Suppressor macrophage (primary cell): ENCODE measurements at regions not wholly inside any gene's neighbourhood (a gene's known extent, or its start where the extent isn't known, plus 50 kb on each side); places are given as distances from the start of the nearest gene placed in this dataset.
"Not testable (repeated sequence)": the region's sequence is repeated elsewhere in the genome, so short reads cannot be mapped to it uniquely, and the experiment has no call there.

Experiments
- DNase-seq, 4 experiments: peaks; one replicate each; pipeline ENCODE4 v3.0.0-alpha.2; 2020 to 2022

- no peak for DNase-seq
Measured at GRCh38 chr6:137657351-137657911, 163.2 kb upstream of the OLIG3 start.

- no peak for DNase-seq
Measured at GRCh38 chr6:137658287-137658686, 164.1 kb upstream of the OLIG3 start.

DNA sequence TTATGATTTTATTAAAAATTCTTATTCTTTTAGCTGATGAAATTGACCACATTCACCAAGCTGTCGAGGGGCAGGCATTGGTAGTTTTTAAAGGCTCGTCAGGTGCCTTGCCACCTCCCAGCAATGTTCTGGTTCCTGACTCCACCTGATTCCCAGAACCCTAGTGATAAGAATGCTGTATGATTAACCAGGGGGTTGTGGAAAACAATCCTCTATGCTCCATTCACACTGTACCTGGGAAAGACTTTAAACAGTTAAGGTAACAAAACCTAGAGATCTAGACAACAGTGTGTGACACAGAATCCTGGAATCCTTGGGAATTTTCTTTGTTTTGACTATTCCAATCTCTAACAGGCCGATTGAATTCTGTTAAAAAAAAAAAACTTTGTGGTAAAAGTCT, 165.7 kb upstream of the OLIG3 start:
- DNase-seq = no peak

GRCh38 chr6:137660296-137660731, 166.1 kb upstream of the OLIG3 start:
- DNase-seq = no peak

DNA sequence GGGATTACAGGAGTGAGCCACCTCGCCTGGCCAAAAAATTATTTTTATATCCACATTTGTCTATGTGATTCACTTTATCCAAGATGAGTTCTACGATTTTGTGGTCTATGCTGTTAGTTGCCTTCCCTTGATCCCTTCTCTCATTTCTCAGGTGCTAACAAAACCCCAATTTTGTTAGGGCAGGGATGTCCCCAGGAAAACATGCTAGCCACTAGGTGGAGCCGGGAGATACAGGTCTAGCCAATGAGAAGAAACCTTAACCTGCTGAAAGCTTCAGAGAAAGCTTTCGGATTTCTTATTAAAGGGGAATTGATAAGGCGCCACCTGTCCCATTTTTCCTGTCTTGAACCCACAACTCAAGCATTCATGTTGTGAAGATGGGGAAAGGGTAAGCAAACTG, 167.4 kb upstream of the OLIG3 start:
- DNase-seq = peak; percentile 43 to 74 (median 56)

DNA sequence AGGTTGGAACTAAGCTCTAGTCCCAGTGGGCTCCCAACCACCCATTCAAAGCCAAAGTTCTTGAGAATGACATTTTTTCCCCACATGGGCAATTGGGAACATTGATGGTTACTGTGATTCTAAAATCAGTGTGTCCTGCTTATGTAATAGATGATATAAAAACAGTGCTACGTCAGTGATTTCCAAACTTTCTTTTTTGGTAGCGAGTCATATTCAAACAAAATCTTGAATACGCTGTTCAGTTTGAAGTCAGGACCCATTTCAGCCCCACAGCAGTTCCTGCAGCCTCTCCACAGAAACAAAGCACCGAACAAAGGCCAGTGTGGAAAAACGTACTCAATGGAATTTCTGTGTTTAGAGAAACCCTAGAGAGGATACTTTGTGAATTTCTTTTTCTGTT, 170.0 kb upstream of the OLIG3 start:
- no peak for DNase-seq

GRCh38 chr6:137665342-137665934, 171.2 kb upstream of the OLIG3 start:
- no peak for DNase-seq

DNA sequence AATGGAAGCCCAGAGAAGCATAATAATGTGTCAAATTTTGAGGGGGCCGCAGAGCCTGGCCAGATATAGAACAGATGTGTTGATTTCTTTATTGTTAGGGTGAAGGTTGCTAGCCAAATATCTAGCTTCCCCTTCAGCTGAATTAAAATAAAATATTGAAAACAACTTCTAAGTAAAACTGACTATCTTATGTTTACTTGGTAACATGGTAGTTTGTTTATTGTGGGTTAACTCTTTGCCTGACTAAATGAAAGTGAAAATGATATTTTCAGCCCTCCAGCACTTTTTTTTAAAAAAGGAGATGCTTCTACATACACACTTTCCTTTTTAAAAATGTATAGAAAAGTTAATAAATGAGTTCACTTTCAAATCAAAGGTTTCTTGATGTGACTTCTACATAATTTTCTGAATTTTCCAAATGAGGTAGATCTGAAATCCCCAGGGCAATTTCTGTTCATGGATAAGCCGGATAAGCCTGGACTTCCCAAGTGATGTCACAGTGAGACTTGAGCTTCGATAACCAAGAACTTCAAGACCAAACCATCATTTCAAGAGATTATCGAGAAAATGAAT, 172.1 kb upstream of the OLIG3 start:
- DNase-seq = no peak

GRCh38 chr6:137673603-137674002, 179.4 kb upstream of the OLIG3 start:
- DNase-seq = no peak

GRCh38 chr6:137676888-137677287, 182.7 kb upstream of the OLIG3 start:
- DNase-seq = no peak

DNA sequence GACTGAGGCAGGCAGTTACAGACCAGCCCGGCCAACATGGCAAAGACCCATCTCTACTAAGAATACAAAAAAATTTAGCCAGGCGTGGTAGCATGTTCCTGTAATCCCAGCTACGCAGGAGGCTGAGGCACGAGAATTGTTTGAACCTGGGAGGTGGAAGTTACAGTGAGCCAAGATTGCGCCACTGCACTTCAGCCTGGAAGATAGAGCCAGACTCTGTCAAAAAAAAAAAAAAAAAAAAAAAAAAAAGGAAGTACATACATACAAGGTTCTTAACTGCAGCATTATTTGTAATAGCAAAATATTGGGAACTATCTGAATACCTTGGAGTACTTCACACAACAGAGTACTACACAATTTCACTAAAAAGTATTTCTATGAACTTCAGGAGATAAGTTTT, 183.5 kb upstream of the OLIG3 start:
- peak; percentile 70 to 86 (median 78) for DNase-seq

GRCh38 chr6:137678451-137678850, 184.3 kb upstream of the OLIG3 start:
- DNase-seq = no peak

- DNase-seq = peak in 2 of 4 experiments; percentile 49 to 52
Measured at GRCh38 chr6:137680705-137681346, 186.2 kb upstream of the TNFAIP3 start.

DNA sequence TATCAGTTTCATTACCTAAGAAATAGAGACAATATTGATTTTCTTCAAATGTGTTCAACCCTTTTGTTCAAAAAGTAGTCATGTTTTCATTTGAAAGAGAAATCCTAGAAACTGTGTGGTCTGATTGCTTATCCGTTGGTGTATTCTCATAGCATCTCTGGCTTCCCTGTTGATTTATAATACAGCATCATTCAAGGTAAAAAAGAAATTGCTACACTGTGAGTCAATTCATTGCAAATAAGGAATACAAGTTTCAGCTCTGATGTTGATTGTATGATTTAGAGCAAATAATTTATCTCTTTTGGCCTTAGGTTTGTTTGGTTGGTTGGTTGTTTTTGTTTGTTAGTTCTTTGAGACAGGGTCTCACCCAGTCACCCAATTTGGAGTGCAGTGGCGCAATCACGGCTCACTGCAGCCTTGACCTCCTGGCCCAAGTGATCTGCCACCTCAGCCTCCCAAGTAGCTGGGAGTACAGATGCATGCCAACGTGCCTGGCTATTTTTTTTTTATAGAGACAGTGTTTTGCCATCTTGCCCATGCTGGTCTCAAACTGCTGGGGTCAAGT, 185.5 kb upstream of the TNFAIP3 start:
- no peak for DNase-seq

GRCh38 chr6:137682658-137683057, 184.4 kb upstream of the TNFAIP3 start:
- not testable (repeated sequence) for DNase-seq

DNA sequence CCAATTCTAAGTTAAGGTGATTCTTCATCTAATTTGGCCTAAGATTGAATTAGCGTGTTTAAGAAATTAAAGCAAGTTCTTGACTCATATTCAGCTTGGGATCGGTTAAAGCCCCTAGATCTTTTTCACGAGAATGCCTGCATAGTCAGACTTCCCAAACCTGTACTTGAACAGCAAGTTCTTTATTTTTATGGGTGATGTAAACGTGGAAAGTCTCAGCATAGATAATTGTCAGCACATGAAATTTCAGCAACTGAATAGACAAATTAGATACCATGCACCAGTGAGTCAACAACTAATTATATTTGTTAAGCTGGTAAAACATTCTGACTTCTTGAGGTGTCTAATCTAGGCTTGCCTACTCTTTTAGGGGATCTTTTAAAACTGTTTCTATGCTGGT, 183.1 kb upstream of the TNFAIP3 start:
- no peak for DNase-seq

- peak; percentile 21 to 59 (median 42) for DNase-seq
Measured at GRCh38 chr6:137685798-137686375, 181.2 kb upstream of the TNFAIP3 start.

DNA sequence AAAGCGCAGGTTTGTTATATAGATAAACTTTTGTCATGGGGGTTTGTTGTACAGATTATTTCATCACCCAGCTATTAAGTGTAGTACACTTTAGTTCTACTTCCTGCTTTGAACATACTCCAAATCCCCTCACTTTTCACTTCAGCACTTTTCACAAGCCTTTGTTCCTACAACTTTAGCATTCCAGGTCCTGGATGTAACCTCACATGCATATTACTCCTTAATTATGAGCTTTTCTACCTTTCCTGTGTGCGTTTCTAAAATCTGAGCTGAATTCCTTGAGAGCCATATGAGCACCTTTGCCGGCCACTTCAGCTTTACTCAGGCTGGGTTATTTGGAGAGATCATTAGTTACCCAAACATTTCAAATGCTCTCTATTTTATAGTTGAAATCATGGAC, 179.2 kb upstream of the TNFAIP3 start:
- DNase-seq = no peak

- peak in 1 of 4 experiments; percentile 17 for DNase-seq
Measured at GRCh38 chr6:137688230-137688971, 178.7 kb upstream of the TNFAIP3 start.

DNA sequence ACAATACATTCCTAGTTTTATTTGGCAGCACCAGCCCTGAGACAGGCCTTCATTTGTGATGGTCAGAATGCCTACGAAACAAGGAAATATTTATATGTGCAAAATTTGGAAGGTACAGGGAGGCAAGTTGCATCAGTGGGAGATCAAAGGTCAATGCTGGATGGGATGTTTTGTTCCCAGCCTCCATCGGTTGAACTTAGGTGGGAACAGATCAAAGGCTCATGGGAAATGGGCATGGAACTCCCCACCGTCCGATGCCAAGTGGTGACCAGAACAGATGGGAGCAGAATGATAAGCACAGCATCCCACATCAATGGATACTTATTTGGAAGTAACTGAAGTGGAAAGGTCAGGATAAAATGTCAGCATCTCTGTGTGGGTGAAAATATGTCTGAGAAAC, 177.7 kb upstream of the TNFAIP3 start:
- no peak for DNase-seq

DNA sequence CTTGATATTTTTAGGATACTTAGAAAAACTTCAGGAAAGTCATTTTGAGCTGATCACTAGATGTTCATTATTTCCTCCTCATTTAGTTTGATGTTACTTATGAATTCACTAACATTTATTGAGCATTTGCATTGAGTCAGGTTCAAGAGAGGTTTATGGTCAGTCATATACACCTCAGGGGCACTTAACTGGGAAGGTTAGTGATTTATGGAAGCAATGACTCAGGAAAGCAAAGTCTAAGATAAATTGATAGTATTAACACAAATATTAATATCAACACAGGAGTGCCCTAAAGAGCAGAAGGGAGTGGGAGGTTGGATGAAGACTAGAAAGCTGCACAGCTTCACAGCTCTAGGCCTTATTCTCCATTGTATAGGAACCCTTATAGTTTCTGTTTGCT, 177.0 kb upstream of the TNFAIP3 start:
- DNase-seq = no peak

DNA sequence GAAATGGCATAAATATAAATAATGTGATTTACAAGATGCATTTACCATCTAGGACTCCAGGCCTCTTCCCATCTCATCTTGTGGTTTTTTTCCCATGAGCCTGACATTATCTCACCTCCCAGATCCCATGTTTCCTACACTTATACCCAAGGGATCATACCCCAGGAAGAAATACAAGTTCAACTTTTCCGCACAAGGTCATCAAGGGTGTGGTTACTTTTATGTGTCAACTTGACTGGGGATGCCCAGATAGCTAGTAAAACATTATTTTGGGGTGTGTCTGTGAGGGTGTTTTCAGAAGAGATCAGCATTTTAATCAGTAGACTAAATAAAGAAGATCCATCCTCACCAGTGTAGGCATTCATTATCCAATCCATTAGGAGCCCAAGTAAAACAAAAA, 176.3 kb upstream of the TNFAIP3 start:
- no peak for DNase-seq

GRCh38 chr6:137692308-137692707, 174.8 kb upstream of the TNFAIP3 start:
- no peak for DNase-seq
